ENCODE measurements at regions not wholly inside any gene's neighbourhood (a gene's known extent, or its start where the extent isn't known, plus 50 kb on each side); places are given as distances from the start of the nearest gene placed in this dataset.
"Not testable (repeated sequence)": the region's sequence is repeated elsewhere in the genome, so short reads cannot be mapped to it uniquely, and the experiment has no call there.

DNA sequence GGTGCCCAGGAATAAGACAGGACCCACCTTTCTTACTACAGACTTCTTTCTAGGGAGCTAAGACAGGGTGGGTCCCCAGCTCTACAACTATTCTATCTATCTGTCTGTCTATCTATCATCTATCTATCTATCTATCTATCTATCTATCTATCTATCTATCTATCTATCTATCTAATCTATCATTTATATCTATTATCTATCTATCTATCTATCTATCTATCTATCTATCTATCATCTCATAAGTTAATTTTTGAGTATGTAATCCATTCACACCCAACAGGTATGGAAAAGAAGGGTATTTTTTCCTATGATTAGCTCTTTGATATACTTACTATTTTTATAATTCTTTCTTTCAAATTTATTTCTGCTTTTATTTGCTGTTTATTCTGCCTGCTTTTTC lies 55.9 kb downstream of the BAMBI start:
- no peak for DNase-seq

- no peak for DNase-seq
These were observed 56.3 kb downstream of the BAMBI start for GRCh38 chr10:28733647-28734046.

DNA sequence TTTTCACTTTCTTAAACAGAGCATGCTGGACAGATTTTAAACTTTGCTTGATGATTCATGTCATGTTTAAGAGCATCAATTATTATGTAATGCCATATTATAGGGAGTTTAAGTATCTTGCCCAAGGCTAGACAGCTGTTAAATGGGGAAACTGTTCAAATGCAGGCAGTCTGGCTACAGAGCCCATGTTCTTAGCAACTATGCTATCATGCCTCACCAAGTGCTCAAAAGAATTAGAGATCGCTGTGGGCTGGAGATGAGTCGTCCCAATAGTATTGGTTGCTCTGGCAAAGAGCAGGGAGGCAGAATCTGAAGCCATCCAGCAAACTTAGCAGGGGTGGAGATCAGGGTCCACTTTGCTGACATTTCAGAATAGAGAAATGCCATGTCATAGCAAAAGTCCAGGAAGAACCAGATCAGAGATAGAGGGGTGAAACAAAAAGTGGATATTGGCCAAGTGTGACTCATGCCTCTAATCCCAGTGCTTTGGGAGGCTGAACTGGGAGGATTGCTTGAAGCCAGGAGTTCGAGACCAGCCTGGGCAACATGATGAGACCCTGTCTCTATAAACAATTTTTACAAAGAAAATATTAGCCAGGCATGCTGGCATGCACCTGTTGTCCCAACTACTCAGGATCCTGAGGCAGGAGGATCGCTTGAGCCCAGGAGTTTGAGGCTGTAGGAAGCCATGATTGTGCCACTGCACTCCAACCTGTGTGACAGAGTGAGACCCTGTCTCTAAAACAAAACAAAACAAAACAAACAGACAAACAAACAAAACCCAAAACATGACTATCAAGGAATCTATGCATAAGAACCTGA lies 57.8 kb downstream of the BAMBI start:
- DNase-seq: no peak

DNA sequence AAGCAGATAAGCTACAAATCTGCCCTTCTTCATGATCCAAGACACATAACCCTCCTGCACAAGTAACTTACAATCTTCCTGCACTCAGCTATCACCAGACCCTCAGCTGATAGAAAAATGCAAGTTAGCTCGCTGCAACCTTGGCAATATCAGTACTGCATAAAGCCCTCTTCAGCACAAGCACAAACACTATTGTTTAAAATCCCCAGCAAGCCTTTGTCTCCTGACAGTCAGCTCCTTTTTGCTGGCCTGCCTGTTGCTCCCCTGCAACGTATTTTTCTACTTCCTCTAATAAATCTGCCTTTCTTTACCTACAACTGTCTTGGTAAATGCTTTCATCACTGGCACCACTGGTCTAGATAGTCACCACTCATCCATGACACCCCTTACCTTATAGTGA lies 59.8 kb downstream of the BAMBI start:
- DNase-seq: no peak

DNA sequence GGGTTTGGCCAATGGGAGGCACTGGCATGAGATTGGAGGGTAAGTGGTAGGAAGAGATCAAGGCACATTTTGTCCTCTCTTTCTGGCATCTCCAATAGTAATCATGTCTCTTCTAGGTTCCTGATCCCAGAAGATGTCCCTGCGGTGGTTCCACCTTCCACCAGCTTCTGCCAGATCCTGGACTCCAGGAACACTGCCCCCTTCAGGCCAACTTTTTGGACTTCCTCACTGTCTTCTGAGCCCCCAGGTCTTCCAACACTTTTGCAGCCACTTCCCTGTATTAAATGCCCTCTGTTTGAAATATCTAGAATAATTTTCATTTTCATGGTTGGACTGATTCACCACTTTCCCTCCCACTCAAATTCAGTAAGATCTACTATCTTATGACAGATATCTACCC lies 60.9 kb downstream of the BAMBI start:
- DNase-seq: no peak

DNA sequence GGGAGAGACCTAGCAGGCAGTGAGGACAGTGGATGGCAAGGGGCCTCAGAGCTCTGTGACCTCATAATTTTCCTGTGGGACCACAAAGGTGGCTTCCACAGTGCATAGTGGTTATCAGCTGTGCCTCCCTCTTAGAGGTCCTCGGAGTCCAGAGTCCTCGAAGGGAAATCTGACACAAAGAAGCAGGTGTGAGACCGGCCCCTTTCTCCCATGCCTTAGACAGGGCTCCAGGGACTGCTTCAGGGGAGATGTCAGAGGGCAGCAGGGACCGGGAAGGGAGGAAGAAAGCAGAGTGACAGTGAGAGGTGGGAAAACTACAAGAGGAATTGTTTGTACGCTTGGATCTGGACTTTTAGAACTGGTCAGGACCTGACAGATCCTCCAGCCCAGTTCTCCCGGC lies 66.3 kb downstream of the BAMBI start:
- no peak for DNase-seq

DNA sequence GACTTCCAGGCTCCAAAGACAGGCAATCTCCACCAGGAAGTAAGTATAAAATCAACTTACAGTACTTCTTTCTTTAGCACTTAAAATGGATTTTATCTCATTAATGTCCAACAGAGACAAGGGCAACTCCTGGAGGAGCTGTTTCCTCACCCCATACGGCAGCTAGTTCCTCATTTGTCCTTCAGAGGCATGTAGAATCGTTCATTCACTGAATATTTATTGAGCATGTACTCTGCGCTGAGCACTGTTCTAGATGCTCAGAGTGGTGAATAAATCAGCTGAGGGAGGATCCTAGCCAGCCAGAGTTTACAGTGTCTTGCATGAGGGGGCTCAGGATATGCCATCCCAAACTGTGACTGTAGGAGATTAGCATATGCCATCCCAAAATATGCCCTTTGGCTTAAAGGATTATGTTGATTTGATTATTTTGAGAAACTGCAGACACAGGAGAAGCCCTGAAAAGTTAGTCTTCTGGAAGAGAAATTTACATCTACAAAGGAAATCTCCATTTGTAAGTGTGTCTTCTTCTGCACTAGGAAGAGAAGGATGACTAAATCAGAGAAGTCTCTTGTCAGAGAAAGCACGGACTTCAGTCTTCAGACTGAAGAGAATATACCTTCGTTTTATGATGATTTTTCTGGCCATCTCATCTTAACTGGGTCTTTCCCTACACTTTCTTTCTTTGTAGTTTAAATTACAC lies 66.9 kb downstream of the BAMBI start:
- no peak for DNase-seq

GRCh38 chr10:28754930-28755718 lies 77.8 kb downstream of the BAMBI start:
- DNase-seq: no peak

DNA sequence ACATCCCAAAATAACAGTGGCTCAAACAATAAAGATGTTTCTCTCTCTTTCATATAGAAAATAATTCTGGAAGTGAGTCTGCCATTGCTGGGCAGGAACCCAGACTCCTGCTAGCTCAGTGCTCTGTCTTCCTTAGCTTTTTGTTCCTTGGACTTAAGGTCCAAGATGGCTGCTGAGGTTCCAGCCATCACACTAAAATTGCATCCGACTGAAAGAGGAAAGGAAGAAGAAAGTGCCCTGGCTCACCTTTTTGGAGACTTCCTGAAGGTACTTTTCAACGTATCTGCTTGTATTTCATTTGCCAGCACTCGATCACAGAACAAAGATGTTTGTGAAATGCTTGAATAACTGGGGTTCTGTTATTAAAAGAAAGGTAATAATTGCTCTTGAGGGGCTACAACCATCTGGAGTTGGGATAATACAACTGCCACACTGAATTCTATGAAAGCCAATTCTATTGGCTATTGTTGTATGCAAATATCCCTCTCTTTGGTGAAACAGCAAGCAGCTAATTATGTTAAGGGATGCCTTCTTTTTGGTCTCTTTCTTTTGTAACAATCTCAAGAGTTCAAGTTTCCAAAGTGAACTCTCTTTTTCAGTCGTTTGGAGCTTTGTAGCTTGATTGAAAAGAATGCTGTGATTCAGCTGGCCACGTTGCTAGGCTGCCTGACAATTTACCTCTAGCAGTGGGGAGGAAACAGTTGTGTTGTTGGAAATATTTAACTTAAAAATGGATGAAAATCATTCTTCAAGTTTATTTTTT lies 83.9 kb downstream of the BAMBI start:
- DNase-seq: no peak

DNA sequence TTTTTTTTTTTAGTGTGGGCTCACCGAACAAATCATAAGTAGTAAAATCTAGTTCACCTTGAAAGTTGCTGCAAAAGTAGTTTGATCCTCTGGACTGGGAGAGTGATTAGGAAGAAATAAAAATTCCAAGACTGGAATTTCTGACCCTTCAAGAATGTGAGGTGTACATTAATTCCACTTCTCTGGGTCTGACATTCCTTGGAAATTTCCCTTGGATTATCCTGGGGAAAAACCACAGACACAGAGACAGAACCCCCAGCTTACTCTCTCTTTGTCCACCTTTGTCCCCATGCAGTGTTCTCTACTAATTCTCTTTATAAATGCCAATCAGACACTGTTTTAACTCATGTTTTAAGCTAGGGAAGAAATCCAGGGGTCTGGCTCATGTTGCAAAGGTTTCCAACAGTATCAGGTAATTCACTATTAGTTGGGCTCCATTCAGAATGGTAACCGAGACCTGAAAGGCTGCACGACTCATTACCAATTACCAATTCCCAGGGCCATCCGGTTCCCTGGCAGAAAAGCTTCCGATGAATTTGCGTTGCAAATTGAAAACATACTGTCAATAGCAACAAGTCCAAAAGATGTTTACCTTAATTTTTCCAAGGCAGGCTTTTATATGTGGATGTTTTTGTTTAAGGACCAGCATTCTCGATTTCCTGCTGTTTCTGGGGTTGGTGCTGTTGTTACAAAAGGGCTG lies 86.3 kb downstream of the BAMBI start:
- no peak for DNase-seq

GRCh38 chr10:28765641-28766040 lies 88.3 kb downstream of the BAMBI start:
- no peak for DNase-seq

GRCh38 chr10:28768227-28768626 lies 90.9 kb downstream of the BAMBI start:
- DNase-seq: no peak

GRCh38 chr10:28769091-28769604 lies 91.8 kb downstream of the BAMBI start:
- DNase-seq: no peak

- DNase-seq: not testable (repeated sequence)
These were observed 94.3 kb downstream of the BAMBI start for GRCh38 chr10:28771580-28772090.

- no peak for DNase-seq
These were observed 97.0 kb downstream of the BAMBI start for GRCh38 chr10:28774051-28774995.

DNA sequence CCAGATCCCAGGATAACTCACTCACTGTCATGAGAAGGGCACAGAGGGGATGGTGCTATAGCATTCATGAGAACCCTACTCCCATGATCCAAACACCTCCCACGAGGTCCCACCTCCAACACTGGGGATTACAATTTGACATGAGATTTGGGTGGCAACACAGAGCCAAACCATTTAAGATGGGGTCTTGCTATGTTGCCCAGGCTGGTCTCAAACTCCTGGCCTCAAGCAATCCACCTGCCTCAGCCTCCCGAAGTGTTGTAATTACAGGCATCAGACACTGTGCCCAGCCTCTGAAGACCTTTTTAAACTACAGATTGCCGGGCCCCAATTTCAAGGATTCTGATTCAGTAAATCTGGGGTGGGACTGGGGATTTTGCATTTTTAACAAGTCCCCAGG lies 98.5 kb downstream of the BAMBI start:
- DNase-seq: no peak

DNA sequence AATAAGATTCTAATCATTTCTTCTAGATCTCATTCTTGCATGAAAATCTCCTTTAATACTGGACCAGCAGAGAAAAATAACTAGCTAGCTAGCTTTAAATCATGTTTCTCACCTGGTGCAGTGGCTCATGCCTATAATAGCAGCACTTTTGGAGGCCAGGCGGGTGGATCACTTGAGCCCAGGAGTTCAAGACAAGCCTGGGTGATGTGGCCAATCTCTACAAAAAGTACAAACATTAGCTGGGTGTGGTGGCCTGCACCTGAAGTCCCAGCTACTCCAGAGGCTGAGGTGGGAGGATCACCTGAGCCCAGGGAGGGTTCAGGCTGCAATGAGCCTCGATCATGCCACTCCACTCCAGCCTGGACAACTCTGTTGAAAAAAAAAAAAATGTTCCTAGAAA lies 99.2 kb downstream of the BAMBI start:
- no peak for DNase-seq

DNA sequence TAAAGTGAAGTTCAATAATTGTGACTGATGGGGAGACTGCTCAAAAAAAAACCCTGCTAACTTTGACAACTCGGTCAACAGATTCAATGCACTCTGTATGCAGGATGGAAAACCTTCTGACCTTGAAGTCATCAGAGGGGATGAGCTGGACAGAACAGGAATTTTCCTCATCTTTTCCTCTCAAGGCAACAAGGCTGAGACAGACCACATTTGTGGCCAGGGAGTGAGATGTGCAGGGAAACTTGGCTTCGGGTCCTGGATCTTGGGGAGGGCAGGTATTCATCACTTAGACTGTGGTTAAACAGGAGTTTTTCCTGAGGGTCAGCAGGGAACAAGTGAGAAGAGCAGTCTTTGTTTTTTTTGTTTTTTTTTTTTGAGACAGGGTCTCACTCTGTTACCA lies 100.6 kb downstream of the BAMBI start:
- no peak for DNase-seq

DNA sequence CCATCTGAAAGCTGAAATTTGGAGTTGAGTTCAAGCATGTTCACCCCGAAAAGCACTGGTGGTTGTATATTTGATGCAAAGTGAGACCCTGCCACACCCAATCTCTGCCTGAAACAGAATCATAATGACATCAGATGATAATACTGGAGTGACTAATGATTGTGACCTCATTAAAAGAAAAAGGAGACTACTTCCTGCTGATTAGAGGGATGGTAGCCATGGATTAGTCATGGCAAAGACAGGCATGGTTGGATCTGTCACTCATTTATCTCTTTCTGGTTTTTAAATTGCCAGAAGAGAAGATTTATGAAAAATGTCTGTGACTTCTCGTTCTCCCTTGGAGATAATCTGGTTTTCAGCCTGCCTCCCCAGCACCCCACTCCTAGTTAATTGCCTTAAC lies 101.2 kb downstream of the BAMBI start:
- no peak for DNase-seq

DNA sequence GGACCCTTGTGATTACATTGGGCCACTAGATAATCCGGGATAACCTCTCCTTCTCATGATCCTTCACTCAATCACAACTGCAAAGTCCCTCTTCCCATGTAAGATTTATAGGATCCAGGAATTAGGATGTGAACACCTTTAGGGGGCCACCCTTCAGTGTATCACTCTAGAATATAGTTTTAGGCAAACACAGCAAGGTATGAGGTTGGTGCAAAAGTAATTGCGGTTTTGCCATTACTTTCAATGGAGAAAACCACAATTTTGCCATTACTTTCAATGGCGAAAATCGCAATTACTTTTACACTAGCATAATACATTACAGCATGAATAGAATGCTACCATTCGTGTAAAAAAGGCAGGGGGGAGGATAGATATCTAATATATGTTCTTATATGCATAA lies 104.0 kb downstream of the BAMBI start:
- DNase-seq: no peak

GRCh38 chr10:28783087-28783486 lies 105.8 kb downstream of the BAMBI start:
- DNase-seq: no peak

All from CD4-positive, alpha-beta T cell treated with Interleukin-4 for 1 hour (primary cell).